Hepatocyte (in vitro differentiated cells): ENCODE measurements at regions not wholly inside any gene's neighbourhood (a gene's known extent, or its start where the extent isn't known, plus 50 kb on each side); places are given as distances from the start of the nearest gene placed in this dataset.

Experiments used
- CTCF ChIP-seq: fragments of 200-600 bp; sonication (generic); IDR thresholded peaks from 2 replicates; pipeline ENCODE4 v1.5.1; 2016; ENCODE audit warnings: antibody characterized with exemption, mild to moderate bottlenecking; ENCODE audit not compliant: poor library complexity
- EZH2 ChIP-seq: fragments of 200-600 bp; sonication (generic); IDR thresholded peaks from 2 replicates; pipeline ENCODE4 v1.6.1; 2016; ENCODE audit warnings: antibody characterized with exemption, mild to moderate bottlenecking, borderline replicate concordance

- TF ChIP-seq CTCF (no peak), EZH2 (no peak)
Measured at GRCh38 chr5:63029891-63030290, 451.3 kb downstream of the LRRC70 start.
